A549 (cell line): ENCODE measurements at regions not wholly inside any gene's neighbourhood (a gene's known extent, or its start where the extent isn't known, plus 50 kb on each side); places are given as distances from the start of the nearest gene placed in this dataset.

ENCODE experiments used
- CTCF ChIP-seq: fragments of >200 bp; sonication (Bioruptor Twin); formaldehyde crosslinking; IDR thresholded peaks from 3 replicates; pipeline ENCODE4 v1.5.1; 2016
- E2F6 ChIP-seq: IDR thresholded peaks from 2 replicates; pipeline ENCODE4 v1.6.1; 2012; ENCODE audit warnings: low read depth, borderline replicate concordance
- JUN ChIP-seq, 2 experiments: fragments of >200 bp; sonication (Bioruptor Twin); formaldehyde crosslinking; IDR thresholded peaks; 2 replicates in 1 of 2; 3 replicates in 1 of 2; pipeline ENCODE4 v1.6.1; 2016 to 2017
- POLR2A ChIP-seq: IDR thresholded peaks from 2 replicates; pipeline ENCODE4 v1.6.1; 2012; ENCODE audit warnings: mild to moderate bottlenecking, low read length
- RCOR1 ChIP-seq: fragments of 150-350 bp; IDR thresholded peaks from 2 replicates; pipeline ENCODE4 v1.6.1; 2014; ENCODE audit warnings: antibody characterized with exemption, low read length, low read depth
- ZSCAN20 ChIP-seq: fragments of 250-450 bp; sonication (Bioruptor Pico); IDR thresholded peaks from 2 replicates; pipeline ENCODE4 v1.8.0; 2022; ENCODE audit warnings: mild to moderate bottlenecking, moderate library complexity
- TF ChIP-seq, protein P1 (sequence below): IDR thresholded peaks from 2 replicates; pipeline ENCODE4 v1.6.1; 2012

- TF ChIP-seq CTCF = no peak
- TF ChIP-seq RCOR1 = no peak
- TF ChIP-seq, protein P1, sequence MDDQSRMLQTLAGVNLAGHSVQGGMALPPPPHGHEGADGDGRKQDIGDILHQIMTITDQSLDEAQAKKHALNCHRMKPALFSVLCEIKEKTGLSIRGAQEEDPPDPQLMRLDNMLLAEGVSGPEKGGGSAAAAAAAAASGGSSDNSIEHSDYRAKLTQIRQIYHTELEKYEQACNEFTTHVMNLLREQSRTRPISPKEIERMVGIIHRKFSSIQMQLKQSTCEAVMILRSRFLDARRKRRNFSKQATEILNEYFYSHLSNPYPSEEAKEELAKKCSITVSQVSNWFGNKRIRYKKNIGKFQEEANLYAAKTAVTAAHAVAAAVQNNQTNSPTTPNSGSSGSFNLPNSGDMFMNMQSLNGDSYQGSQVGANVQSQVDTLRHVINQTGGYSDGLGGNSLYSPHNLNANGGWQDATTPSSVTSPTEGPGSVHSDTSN = no peak
- TF ChIP-seq E2F6 = no peak
- TF ChIP-seq JUN (IDR thresholded peaks at IDR 0.05) = no peak
- TF ChIP-seq ZSCAN20 (CRISPR knock-in tag) = no peak
- TF ChIP-seq POLR2A = no peak
Observed at GRCh38 chr5:30890377-30890776, 303.1 kb upstream of the CDH6 start.
